ENCODE measurements at regions not wholly inside any gene's neighbourhood (a gene's known extent, or its start where the extent isn't known, plus 50 kb on each side); places are given as distances from the start of the nearest gene placed in this dataset.

DNA sequence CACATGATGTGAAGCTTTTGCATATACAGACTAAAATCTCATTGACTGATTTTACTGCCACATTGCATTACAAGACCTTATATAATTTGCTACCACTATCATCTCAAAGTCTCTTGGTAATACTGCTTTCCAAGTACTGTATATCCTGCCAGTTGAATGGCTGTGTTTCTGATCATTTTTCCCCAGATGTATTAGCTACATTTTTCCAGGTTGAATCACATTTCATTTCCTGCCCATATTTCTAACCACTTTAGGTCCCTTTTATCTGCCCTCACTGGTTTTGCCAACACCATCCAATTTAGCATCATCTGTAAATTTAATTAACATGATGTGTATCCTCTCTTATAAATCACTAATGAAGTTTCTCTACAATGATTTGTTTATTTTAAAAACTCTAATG is 365.7 kb upstream of the PMFBP1 start:
- no peak for TF ChIP-seq CTCF (IDR thresholded peaks at IDR 0.05)
- no peak for TF ChIP-seq POLR2A (IDR thresholded peaks at IDR 0.05)
- no peak for TF ChIP-seq EP300 (IDR thresholded peaks at IDR 0.05)

All from upper lobe of left lung (tissue), 4 donors.